DND-41 (cell line): ENCODE measurements at regions not wholly inside any gene's neighbourhood (a gene's known extent, or its start where the extent isn't known, plus 50 kb on each side); places are given as distances from the start of the nearest gene placed in this dataset.

Experiments used
- EZH2 ChIP-seq: IDR thresholded peaks from 3 replicates; pipeline ENCODE4 v1.6.1; 2012; ENCODE audit warnings: borderline replicate concordance, low read depth, mild to moderate bottlenecking, moderate library complexity, low read length, inconsistent platforms; ENCODE audit not compliant: severe bottlenecking
- TF ChIP-seq, protein P1 (sequence below): IDR thresholded peaks from 2 replicates; pipeline ENCODE4 v1.5.1; 2012; ENCODE audit warnings: borderline replicate concordance, low read length, moderate library complexity, mild to moderate bottlenecking; ENCODE audit not compliant: poor library complexity, severe bottlenecking; ENCODE audit errors: extremely low read depth

- TF ChIP-seq EZH2 = no peak
- TF ChIP-seq, protein P1, sequence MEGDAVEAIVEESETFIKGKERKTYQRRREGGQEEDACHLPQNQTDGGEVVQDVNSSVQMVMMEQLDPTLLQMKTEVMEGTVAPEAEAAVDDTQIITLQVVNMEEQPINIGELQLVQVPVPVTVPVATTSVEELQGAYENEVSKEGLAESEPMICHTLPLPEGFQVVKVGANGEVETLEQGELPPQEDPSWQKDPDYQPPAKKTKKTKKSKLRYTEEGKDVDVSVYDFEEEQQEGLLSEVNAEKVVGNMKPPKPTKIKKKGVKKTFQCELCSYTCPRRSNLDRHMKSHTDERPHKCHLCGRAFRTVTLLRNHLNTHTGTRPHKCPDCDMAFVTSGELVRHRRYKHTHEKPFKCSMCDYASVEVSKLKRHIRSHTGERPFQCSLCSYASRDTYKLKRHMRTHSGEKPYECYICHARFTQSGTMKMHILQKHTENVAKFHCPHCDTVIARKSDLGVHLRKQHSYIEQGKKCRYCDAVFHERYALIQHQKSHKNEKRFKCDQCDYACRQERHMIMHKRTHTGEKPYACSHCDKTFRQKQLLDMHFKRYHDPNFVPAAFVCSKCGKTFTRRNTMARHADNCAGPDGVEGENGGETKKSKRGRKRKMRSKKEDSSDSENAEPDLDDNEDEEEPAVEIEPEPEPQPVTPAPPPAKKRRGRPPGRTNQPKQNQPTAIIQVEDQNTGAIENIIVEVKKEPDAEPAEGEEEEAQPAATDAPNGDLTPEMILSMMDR = no peak
These were observed 140.1 kb upstream of the CFAP20DC start for GRCh38 chr3:59189939-59190338.
